ENCODE measurements at regions not wholly inside any gene's neighbourhood (a gene's known extent, or its start where the extent isn't known, plus 50 kb on each side); places are given as distances from the start of the nearest gene placed in this dataset.

DNA sequence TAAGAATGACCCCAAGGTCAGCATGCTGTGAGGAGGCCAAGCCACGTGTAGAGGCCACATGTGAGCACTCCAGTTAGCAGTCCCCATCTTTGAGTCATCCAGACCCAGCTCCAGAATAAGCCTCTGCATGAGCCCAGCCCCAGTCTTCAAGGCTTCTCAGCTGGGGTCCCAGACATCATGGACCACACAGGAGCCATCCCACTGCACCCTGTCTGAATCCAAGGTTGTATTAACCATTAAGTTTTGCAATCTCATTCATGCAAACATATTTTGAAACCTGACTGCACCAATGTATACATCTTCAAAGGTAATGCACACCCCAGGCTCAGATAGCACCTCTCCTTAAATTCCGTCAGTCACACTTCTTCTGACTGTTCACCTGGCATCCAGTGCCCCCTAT is 249.1 kb upstream of the CHRNA7 start:
- TF ChIP-seq POLR2AphosphoS5 (IDR thresholded peaks at IDR 0.05; ENCODE audit: insufficient read depth, low read depth, low read length) (no peak), EZH2 (IDR thresholded peaks at IDR 0.05; ENCODE audit: borderline replicate concordance, low read depth, low read length, severe bottlenecking) (no peak), FOS (IDR thresholded peaks at IDR 0.05; ENCODE audit: borderline replicate concordance, insufficient read depth, low read length) (no peak), POLR2A (IDR thresholded peaks at IDR 0.05; ENCODE audit: low read depth, low read length) (no peak), GATA2 (IDR thresholded peaks at IDR 0.05; ENCODE audit: insufficient read depth, insufficient read length, low read depth, low read length) (no peak)
- TF ChIP-seq, protein P1, sequence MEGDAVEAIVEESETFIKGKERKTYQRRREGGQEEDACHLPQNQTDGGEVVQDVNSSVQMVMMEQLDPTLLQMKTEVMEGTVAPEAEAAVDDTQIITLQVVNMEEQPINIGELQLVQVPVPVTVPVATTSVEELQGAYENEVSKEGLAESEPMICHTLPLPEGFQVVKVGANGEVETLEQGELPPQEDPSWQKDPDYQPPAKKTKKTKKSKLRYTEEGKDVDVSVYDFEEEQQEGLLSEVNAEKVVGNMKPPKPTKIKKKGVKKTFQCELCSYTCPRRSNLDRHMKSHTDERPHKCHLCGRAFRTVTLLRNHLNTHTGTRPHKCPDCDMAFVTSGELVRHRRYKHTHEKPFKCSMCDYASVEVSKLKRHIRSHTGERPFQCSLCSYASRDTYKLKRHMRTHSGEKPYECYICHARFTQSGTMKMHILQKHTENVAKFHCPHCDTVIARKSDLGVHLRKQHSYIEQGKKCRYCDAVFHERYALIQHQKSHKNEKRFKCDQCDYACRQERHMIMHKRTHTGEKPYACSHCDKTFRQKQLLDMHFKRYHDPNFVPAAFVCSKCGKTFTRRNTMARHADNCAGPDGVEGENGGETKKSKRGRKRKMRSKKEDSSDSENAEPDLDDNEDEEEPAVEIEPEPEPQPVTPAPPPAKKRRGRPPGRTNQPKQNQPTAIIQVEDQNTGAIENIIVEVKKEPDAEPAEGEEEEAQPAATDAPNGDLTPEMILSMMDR (IDR thresholded peaks at IDR 0.05; ENCODE audit: extremely low read depth in 1 of 2, insufficient read depth in 1 of 2, low read depth in 1 of 2, low read length in 2 of 2), result no peak
- TF ChIP-seq, protein P2, sequence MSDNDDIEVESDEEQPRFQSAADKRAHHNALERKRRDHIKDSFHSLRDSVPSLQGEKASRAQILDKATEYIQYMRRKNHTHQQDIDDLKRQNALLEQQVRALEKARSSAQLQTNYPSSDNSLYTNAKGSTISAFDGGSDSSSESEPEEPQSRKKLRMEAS (IDR thresholded peaks at IDR 0.05; ENCODE audit: insufficient read depth, insufficient read length), result no peak

All from endothelial cell of umbilical vein (primary cell).